ENCODE measurements at regions not wholly inside any gene's neighbourhood (a gene's known extent, or its start where the extent isn't known, plus 50 kb on each side); places are given as distances from the start of the nearest gene placed in this dataset.

GRCh38 chr12:74953697-74954096, 255.9 kb downstream of the KCNC2 start:
- H3K4me3 Mint-ChIP-seq (ENCODE audit: unreplicated experiment): no peak overlapping the region
- H3K36me3 ChIP-seq (ENCODE audit: control insufficient read depth, insufficient read depth, low read length): no peaks in the 10 kb centered on the region
- no peaks in the 10 kb centered on the region for H3K9me3 Mint-ChIP-seq (ENCODE audit: unreplicated experiment)
- ChIA-PET CTCF (no interaction called here), POLR2A (no interaction called here)
- intact Hi-C loops (cut with micrococcal nuclease; ENCODE audit: unreplicated experiment): no loop called here
- H3K9me3 ChIP-seq: no peaks in the 10 kb centered on the region
- H3K36me3 Mint-ChIP-seq (ENCODE audit: insufficient read depth, unreplicated experiment): no peaks in the 10 kb centered on the region
- H3K4me1 Mint-ChIP-seq (ENCODE audit: low read depth, unreplicated experiment): no peaks in the 10 kb centered on the region
- H3K27ac Mint-ChIP-seq (ENCODE audit: unreplicated experiment): no peak overlapping the region
- DNase-seq: no peak
- no peaks in the 10 kb centered on the region for H3K27me3 ChIP-seq (replicated peaks; ENCODE audit: control insufficient read depth, insufficient read depth, low read length)
- BruUV-seq (replicated peaks): no TSS peak
- no peaks in the 10 kb centered on the region for H3K4me1 ChIP-seq
- no peak overlapping the region for H3K4me3 ChIP-seq (ENCODE audit: low read depth, low read length)
- TF ChIP-seq, protein P1, sequence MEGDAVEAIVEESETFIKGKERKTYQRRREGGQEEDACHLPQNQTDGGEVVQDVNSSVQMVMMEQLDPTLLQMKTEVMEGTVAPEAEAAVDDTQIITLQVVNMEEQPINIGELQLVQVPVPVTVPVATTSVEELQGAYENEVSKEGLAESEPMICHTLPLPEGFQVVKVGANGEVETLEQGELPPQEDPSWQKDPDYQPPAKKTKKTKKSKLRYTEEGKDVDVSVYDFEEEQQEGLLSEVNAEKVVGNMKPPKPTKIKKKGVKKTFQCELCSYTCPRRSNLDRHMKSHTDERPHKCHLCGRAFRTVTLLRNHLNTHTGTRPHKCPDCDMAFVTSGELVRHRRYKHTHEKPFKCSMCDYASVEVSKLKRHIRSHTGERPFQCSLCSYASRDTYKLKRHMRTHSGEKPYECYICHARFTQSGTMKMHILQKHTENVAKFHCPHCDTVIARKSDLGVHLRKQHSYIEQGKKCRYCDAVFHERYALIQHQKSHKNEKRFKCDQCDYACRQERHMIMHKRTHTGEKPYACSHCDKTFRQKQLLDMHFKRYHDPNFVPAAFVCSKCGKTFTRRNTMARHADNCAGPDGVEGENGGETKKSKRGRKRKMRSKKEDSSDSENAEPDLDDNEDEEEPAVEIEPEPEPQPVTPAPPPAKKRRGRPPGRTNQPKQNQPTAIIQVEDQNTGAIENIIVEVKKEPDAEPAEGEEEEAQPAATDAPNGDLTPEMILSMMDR (IDR thresholded peaks at IDR 0.05; ENCODE audit: insufficient read depth in 1 of 2, low read depth in 1 of 2, low read length in 1 of 2, severe bottlenecking in 1 of 2, unreplicated experiment in 1 of 2): no peak
- H3K27me3 Mint-ChIP-seq (ENCODE audit: insufficient read depth, unreplicated experiment): no peaks in the 10 kb centered on the region

DNA sequence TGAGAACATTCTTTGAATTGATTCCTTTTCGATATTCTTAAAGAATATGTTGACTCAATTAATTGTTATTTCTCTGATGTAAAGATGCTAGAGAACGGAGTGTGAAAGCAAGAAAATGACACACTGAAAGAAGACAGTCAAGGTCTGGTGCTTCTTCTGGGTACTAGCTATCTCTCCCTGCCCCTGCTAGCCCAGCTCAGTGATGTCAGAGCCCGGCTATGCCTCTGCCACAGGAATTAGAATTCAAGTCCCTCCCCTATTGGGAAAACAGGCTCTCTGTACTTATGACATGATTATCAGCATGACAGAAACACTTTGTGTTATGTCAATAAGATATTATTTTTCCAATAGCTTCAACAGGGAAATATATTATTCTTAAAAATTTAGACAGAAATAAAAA, 252.4 kb downstream of the KCNC2 start:
- Histone ChIP-seq H3K27me3 (replicated peaks; ENCODE audit: control insufficient read depth, insufficient read depth, low read length) (no peaks in the 10 kb centered on the region), H3K4me1 (no peaks in the 10 kb centered on the region), H3K9me3 (no peaks in the 10 kb centered on the region), H3K36me3 (ENCODE audit: control insufficient read depth, insufficient read depth, low read length) (no peaks in the 10 kb centered on the region), H3K4me3 (ENCODE audit: low read depth, low read length) (no peak overlapping the region)
- POLR2A ChIA-PET: no interaction called here
- Mint-ChIP-seq H3K36me3 (ENCODE audit: insufficient read depth, unreplicated experiment) (no peaks in the 10 kb centered on the region), H3K27me3 (ENCODE audit: insufficient read depth, unreplicated experiment) (no peaks in the 10 kb centered on the region), H3K9me3 (ENCODE audit: unreplicated experiment) (no peaks in the 10 kb centered on the region), H3K27ac (ENCODE audit: unreplicated experiment) (no peak overlapping the region), H3K4me1 (ENCODE audit: low read depth, unreplicated experiment) (no peaks in the 10 kb centered on the region), H3K4me3 (ENCODE audit: unreplicated experiment) (no peak overlapping the region)
- no TSS peak for BruUV-seq (replicated peaks)
- no peak for DNase-seq
- CTCF ChIA-PET: no interaction called here
- TF ChIP-seq, protein P1 (IDR thresholded peaks at IDR 0.05; ENCODE audit: insufficient read depth in 1 of 2, low read depth in 1 of 2, low read length in 1 of 2, severe bottlenecking in 1 of 2, unreplicated experiment in 1 of 2): no peak
- intact Hi-C loops (cut with micrococcal nuclease; ENCODE audit: unreplicated experiment): no loop called here

GRCh38 chr12:74957634-74958033, 252.0 kb downstream of the KCNC2 start:
- no peak overlapping the region for H3K4me3 Mint-ChIP-seq (ENCODE audit: unreplicated experiment)
- BruUV-seq (replicated peaks): no TSS peak
- no peak overlapping the region for H3K27ac Mint-ChIP-seq (ENCODE audit: unreplicated experiment)
- H3K4me1 ChIP-seq: no peaks in the 10 kb centered on the region
- no peak overlapping the region for H3K4me3 ChIP-seq (ENCODE audit: low read depth, low read length)
- intact Hi-C loops (cut with micrococcal nuclease; ENCODE audit: unreplicated experiment): no loop called here
- DNase-seq: no peak
- H3K36me3 ChIP-seq (ENCODE audit: control insufficient read depth, insufficient read depth, low read length): no peaks in the 10 kb centered on the region
- POLR2A ChIA-PET: no interaction called here
- no peaks in the 10 kb centered on the region for H3K9me3 Mint-ChIP-seq (ENCODE audit: unreplicated experiment)
- no peaks in the 10 kb centered on the region for H3K4me1 Mint-ChIP-seq (ENCODE audit: low read depth, unreplicated experiment)
- CTCF ChIA-PET: no interaction called here
- TF ChIP-seq, protein P1 (IDR thresholded peaks at IDR 0.05; ENCODE audit: insufficient read depth in 1 of 2, low read depth in 1 of 2, low read length in 1 of 2, severe bottlenecking in 1 of 2, unreplicated experiment in 1 of 2): no peak
- H3K27me3 Mint-ChIP-seq (ENCODE audit: insufficient read depth, unreplicated experiment): no peaks in the 10 kb centered on the region
- no peaks in the 10 kb centered on the region for H3K9me3 ChIP-seq
- H3K27me3 ChIP-seq (replicated peaks; ENCODE audit: control insufficient read depth, insufficient read depth, low read length): no peaks in the 10 kb centered on the region
- H3K36me3 Mint-ChIP-seq (ENCODE audit: insufficient read depth, unreplicated experiment): no peaks in the 10 kb centered on the region

Measured in Caco-2 (cell line).